Fibroblast of the aortic adventitia (primary cell): ENCODE measurements at regions not wholly inside any gene's neighbourhood (a gene's known extent, or its start where the extent isn't known, plus 50 kb on each side); places are given as distances from the start of the nearest gene placed in this dataset.

ENCODE experiments used
- DNase-seq: peaks from one replicate; pipeline ENCODE4 v3.0.0-alpha.2; 2010; ENCODE audit warnings: low read depth
- H3K4me3 ChIP-seq: 2 replicates; pipeline ENCODE4 v1.5.1; 2011; ENCODE audit warnings: low read depth, mild to moderate bottlenecking, control low read depth, low read length, moderate library complexity
- TF ChIP-seq, protein P1 (sequence below): IDR thresholded peaks from 2 replicates; pipeline ENCODE4 v1.5.1; 2011; ENCODE audit warnings: mild to moderate bottlenecking, low read length, control low read depth, inconsistent platforms; ENCODE audit not compliant: insufficient read depth

DNA sequence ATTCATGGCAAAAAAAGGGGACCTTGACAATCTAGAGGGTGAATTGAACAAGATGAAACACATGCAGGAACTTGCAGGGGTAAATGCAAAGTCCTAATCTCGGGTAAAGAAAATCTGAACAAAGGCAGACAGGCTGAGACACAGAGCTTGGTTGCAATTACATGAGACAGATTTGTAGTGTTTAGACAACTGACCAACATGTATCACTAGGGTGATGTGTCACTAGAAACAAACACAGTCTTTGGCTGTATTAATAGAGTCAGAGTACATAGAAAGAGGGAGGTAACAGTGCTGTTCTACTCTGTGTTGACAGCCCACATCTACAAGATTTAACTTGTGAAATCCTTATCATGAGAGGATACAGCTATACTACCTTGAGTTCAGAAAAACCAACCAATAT lies 78.1 kb upstream of the GRIK3 start:
- no peak overlapping the region for H3K4me3 ChIP-seq
- TF ChIP-seq, protein P1, sequence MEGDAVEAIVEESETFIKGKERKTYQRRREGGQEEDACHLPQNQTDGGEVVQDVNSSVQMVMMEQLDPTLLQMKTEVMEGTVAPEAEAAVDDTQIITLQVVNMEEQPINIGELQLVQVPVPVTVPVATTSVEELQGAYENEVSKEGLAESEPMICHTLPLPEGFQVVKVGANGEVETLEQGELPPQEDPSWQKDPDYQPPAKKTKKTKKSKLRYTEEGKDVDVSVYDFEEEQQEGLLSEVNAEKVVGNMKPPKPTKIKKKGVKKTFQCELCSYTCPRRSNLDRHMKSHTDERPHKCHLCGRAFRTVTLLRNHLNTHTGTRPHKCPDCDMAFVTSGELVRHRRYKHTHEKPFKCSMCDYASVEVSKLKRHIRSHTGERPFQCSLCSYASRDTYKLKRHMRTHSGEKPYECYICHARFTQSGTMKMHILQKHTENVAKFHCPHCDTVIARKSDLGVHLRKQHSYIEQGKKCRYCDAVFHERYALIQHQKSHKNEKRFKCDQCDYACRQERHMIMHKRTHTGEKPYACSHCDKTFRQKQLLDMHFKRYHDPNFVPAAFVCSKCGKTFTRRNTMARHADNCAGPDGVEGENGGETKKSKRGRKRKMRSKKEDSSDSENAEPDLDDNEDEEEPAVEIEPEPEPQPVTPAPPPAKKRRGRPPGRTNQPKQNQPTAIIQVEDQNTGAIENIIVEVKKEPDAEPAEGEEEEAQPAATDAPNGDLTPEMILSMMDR: no peak
- no peak for DNase-seq

DNA sequence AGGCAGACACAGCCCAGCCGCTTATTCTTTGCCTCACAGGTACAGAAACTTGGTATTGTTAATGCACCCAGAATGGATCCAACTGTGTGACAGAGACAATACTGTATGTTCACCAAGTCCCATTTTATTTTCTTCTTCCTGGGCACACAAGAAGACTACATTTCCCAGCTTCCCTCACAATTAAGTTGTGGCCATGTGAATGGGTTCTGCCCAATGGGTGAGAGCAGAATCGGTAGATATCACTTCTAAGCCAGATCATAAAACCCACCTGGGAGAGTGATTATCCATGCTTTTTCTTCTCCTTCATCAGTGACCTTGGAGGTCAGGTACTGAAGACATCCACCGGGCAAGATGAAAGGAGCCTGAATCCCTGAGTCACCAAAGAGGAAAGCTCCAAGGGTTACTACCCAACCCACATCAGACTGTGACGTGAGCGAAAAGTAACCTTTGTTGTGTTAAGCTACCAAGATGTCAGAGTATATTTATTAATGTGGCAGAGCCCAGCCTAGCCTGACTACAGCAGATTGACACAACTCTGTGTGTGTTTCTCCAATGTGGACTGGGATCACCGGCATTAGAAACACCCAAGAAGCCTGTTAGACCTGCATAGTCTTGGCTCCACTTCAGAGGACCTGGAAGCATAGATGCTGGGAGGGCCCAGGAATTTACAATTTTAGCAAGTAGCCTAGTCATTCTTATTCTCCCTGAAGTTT lies 79.1 kb upstream of the GRIK3 start:
- no peak overlapping the region for H3K4me3 ChIP-seq
- DNase-seq: no peak
- TF ChIP-seq, protein P1: no peak

DNA sequence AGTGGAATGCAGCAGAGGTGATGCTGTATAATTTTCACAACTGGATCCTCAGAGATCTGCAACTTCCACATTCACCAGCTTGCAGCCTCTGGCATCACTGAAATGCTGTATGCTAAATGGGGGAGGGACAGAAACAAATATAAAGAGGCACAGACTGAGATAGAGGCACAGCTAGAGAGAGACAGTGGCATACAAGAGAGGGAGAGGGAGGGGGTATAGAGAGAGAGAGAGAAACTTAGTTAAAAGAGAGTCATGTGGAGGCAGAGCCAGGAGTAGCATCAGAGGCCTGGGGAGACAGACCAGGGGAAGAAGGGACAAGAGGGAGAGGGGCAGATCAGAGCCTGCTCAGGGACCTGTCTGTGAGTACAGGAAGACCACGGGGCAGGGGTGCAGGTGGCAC lies 84.5 kb upstream of the GRIK3 start:
- no peak for DNase-seq
- TF ChIP-seq, protein P1: no peak
- H3K4me3 ChIP-seq: no peak overlapping the region

DNA sequence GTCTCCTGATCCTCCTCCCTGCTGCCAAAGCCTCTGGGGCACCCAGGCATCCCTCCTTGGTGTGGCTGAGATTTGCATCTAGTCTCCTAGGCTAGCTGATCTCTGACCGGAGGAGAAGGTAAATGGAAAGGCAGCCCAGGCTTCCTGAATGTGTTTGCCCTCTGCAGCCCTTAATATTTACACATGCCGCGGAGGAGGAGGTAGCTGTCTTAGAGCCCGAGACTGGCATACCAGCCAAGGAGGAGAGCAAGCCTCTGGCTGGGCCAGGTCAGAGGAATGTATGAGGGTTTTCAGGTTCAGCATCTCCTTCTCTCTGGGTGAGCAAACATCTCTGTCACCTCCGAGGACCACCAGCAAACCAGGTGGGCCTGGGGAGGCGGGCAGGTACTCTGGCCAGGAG lies 86.0 kb upstream of the GRIK3 start:
- TF ChIP-seq, protein P1: no peak
- H3K4me3 ChIP-seq: no peak overlapping the region
- DNase-seq: no peak

DNA sequence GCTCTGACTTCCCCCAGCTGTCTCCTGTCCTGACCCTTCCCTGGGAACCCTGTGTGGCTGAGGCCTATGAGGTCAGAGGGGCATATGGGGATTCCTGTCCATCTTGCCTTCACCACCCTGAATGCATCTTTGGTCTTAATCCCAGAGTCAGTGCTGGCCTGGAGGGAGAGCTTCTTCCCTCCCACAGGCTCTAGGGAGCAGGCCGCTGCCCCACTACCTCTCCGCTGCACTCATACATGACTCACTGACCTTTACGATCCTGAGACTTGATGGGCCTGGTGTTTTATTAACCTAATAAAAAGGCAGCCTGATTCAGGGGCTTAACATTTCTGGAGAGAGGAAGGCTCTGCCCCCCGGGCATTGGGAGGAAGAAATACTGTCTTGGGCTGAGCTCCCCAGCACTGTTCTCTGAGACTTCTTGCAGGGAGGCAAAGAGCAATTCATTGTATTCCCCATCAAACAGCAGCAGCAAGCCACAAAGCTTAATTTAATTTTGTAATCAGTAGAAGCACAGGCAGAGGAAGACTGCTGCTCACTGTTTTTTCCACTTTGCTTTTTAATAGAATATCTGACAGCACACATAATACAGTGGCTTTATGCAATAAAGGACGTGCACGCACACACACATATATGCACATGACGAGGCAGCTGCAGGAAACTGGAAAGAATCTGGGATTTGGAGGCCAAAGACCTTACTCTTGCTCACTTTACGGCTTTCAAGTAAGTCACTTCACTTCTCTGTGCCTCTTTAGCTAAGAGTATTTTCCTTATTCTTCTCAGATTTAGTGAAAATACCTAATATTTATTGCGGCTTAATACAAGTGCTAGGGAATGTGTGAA lies 89.2 kb upstream of the GRIK3 start:
- no peak overlapping the region for H3K4me3 ChIP-seq
- DNase-seq: no peak
- TF ChIP-seq, protein P1: no peak

DNA sequence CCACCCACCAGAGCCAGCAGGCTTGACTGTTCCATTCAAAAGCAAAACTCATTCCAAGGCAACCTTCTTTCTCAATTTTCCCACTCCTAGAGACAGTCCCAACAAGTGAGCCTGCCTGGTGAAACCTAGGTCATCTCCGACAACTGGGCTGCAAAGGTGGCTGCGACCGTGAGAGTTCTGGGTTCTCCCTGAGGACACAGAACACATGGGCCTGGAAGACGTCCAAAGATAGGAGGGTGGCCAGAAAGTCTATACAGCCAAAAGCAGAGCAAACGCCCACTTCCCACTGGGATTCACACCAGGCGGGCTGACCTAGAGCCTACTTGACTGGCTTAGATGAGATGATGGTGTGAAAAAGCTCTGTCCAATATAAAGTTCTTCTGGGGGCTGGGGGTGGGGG lies 90.2 kb upstream of the GRIK3 start:
- DNase-seq: no peak
- H3K4me3 ChIP-seq: no peak overlapping the region
- TF ChIP-seq, protein P1: no peak
